HCEC 1CT (cell line): ENCODE measurements at regions not wholly inside any gene's neighbourhood (a gene's known extent, or its start where the extent isn't known, plus 50 kb on each side); places are given as distances from the start of the nearest gene placed in this dataset.

Experiments
- DNase-seq: peaks from one replicate; pipeline ENCODE4 v3.0.0-alpha.2; 2017

GRCh38 chr3:22496641-22497040 lies 706.5 kb upstream of the UBE2E2 start:
- DNase-seq: no peak

GRCh38 chr3:22506871-22507270 lies 696.3 kb upstream of the UBE2E2 start:
- DNase-seq: no peak

GRCh38 chr3:22507709-22508108 lies 695.4 kb upstream of the UBE2E2 start:
- no peak for DNase-seq

GRCh38 chr3:22523925-22524324 lies 679.2 kb upstream of the UBE2E2 start:
- DNase-seq: no peak

- no peak for DNase-seq
These were observed 676.8 kb upstream of the UBE2E2 start for GRCh38 chr3:22526266-22526837.

GRCh38 chr3:22536541-22536940 lies 666.6 kb upstream of the UBE2E2 start:
- no peak for DNase-seq

GRCh38 chr3:22537560-22537959 lies 665.6 kb upstream of the UBE2E2 start:
- DNase-seq: no peak

GRCh38 chr3:22542311-22542710 lies 660.8 kb upstream of the UBE2E2 start:
- no peak for DNase-seq

- DNase-seq: no peak
These were observed 647.2 kb upstream of the UBE2E2 start for GRCh38 chr3:22555753-22556435.

GRCh38 chr3:22565393-22565792 lies 637.7 kb upstream of the UBE2E2 start:
- DNase-seq: no peak

GRCh38 chr3:22568285-22568684 lies 634.8 kb upstream of the UBE2E2 start:
- no peak for DNase-seq

GRCh38 chr3:22569570-22569969 lies 633.6 kb upstream of the UBE2E2 start:
- no peak for DNase-seq

GRCh38 chr3:22581007-22581406 lies 622.1 kb upstream of the UBE2E2 start:
- no peak for DNase-seq

- DNase-seq: no peak
These were observed 620.9 kb upstream of the UBE2E2 start for GRCh38 chr3:22582266-22582665.

- no peak for DNase-seq
These were observed 617.6 kb upstream of the UBE2E2 start for GRCh38 chr3:22585504-22585903.

- DNase-seq: no peak
These were observed 617.2 kb upstream of the UBE2E2 start for GRCh38 chr3:22585911-22586310.

GRCh38 chr3:22587446-22587845 lies 615.7 kb upstream of the UBE2E2 start:
- no peak for DNase-seq

GRCh38 chr3:22593638-22594037 lies 609.5 kb upstream of the UBE2E2 start:
- DNase-seq: no peak

- DNase-seq: no peak
These were observed 608.1 kb upstream of the UBE2E2 start for GRCh38 chr3:22594990-22595389.

GRCh38 chr3:22606461-22606860 lies 596.7 kb upstream of the UBE2E2 start:
- no peak for DNase-seq

- no peak for DNase-seq
These were observed 596.2 kb upstream of the UBE2E2 start for GRCh38 chr3:22606938-22607337.

- DNase-seq: no peak
These were observed 595.0 kb upstream of the UBE2E2 start for GRCh38 chr3:22608093-22608492.

GRCh38 chr3:22608721-22609120 lies 594.4 kb upstream of the UBE2E2 start:
- no peak for DNase-seq

- DNase-seq: no peak
These were observed 594.0 kb upstream of the UBE2E2 start for GRCh38 chr3:22609139-22609538.

GRCh38 chr3:22612927-22613326 lies 590.2 kb upstream of the UBE2E2 start:
- DNase-seq: no peak
